DMS79 treated with DMSO at 0.1 percent for 48 hours (cell line): ENCODE measurements at regions not wholly inside any gene's neighbourhood (a gene's known extent, or its start where the extent isn't known, plus 50 kb on each side); places are given as distances from the start of the nearest gene placed in this dataset.
A peak's percentile ranks its signal among the peaks of the same experiment; 100 is the strongest.

ENCODE experiments used
- DNase-seq: peaks from one replicate; lab custom pipeline; 2025; lab: John Stamatoyannopoulos, UW

DNA sequence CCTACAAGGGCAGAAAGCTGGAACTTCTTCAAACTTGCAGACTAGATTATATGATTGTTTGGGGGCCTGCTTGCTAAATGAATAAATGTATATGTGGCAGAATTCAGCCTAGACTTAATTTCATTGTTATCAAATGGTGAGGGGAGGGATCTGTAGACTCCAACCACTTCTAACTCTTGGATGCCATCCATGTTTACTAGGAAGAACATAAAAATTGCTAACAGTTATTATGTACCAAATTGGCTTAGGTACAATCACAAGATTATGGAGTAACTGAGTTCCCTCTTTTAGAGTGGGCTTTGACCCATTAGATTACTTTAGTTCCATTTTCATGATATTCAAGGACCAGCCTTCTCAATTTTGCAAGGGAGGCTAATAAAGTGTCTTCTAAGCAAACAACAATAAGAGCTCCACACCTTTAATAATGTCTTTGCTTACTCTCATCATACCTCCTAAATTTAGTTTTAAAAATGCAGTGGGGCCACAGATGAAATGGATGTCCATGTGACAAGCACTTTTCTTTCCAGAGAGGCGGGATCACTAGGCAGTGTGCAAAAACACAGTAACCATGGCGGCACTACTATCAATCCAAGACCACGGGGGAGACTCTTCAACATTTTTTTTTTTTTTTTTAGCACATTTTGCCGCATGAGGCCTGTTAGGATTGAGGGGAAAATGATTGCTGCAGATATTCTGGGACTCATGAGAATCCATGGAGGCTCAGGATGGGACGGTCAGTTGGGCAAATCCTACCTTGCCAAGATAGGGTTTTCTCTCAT lies 217.6 kb upstream of the SPRED2 start:
- no peak for DNase-seq

DNA sequence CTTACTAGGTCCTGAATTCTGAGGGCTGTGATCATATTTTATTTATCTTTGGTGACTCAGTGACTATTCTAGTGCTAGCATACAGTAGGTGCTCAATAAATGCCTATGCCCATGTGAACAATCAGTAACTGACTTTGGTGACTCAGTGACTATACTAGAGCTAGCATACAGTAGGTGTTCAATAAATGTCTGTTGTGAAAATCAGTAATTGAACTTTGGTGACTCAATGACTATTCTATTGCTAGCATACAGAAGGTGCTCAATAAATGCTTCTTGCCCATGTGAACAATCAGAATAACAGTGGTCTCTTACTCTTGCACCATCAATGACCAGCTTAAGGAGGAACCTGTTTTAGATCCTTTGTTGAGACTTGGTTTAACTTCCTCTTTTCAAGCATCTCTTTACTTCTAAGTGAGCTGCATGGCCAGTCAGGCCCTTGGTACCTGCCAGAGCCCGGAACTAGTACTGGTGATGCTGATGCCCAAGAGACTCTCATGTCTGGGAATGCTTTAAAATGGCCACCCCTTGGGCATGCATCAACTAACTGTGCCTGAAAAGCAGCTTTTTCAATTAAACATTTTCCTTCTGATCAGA lies 214.9 kb upstream of the SPRED2 start:
- peak; percentile 7 for DNase-seq

DNA sequence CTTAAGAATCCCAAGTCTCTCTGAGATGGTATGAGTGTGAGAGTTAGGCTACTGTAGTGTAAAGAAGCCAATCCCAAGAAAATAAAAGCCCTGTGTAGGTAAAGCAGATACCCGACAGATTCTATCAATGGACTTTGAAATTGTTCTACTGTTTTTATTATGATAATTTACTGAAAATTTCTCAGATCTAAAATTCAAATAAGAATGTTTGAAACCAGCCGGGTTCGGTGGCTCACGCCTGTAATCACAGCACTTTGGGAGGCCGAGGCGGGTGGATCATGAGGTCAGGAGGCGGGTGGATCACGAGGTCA lies 208.3 kb upstream of the SPRED2 start:
- no peak for DNase-seq

DNA sequence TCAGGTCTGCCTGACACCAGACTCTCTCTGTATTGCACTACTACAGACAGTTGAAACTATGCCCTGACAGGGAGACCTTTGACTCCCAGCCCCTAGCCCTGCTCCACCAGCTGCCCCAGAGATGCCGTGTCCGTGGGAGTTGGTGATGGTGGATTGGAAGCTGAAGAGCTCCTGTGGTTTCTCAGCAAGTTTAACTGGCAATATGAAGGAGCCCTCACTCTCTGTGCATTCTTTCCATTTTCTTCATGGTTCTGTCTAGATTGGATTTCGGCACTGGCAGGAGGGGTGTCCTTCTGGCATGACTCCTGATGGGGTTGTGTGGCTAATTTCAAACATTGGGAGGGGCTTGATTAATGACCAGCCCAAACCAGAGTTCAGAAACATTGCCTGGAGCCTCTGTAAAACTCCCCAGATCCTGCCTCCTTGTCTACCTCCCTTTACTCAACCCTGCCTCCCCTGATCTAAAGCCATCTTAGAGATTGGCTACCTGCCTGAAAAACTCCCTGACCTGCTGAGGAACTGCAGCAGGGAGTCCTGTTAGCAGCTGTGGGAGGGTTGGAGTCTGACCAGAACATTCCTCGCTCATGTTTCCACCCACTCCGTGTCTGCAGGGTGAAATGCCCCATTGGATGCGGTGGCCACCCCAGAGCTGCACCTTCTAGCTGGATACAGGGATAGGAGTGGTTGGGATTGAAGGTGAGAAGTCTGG lies 206.9 kb upstream of the SPRED2 start:
- no peak for DNase-seq

DNA sequence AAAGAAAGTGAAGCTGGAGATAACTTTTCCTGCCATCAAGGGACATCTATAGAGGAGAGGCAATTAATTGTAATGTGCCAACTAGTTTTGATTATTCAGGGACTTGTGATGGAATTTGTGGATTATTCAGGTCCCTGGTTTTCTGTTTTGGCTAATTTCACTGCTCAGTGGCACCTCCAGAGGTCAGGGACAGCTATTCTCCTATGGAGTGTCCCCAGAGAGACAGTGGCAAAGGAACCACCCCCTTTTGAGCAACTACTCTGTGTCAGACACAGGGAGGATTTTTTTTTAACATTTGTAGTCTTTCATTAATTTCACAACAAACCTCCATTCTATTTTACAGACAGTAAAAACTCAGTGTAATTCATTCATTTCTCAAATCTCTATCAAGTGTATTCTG lies 206.0 kb upstream of the SPRED2 start:
- DNase-seq, result no peak

DNA sequence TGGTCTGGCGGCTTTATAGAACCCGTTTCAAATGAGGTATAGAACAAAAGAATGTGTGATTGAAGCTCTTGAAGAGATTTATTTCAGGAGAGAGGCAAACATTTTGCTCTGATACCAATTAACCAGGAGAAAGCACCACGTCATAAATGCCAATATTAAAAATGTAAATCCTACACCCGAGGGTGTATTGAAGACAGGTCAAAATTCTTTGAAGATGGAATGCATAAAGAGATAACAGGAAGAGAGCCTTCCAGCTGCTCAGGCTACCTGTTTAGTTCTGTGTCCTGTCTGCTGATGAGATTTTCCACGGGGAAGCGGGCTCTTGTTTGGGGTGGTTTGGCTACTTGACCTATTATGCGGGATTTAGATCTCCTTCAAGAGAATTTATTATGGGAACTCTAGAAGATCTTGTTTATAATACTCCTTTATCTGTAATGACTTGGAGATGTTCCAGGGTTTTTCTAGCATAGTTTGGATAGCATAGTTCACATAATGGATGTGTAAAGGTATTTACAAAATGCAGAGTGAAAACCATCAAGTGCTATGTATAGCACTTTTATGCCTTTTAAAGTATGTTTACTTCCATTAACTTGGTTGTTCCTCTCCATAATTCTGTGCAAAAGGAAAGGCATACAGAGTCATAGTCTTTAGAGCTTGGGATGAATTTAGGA lies 204.5 kb upstream of the SPRED2 start:
- DNase-seq, result no peak

DNA sequence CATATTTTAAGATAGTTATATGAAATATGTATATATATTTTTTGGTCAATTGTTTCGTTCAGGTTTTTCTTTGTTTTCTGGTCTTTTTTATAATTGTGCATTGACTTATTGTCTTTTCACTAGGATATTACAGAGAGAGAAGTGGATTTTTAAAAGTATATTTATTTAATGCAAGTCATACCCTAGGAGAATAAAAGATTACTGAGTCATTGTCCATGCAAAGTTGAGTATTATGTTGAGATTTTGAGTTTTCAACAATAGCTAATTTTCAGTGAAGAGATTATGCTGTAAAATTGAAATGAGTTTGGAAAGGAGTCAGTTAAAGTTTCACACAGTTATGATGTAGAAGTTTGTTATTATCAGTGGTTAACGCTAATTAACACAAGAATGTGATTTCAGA lies 203.6 kb upstream of the SPRED2 start:
- DNase-seq, result no peak

DNA sequence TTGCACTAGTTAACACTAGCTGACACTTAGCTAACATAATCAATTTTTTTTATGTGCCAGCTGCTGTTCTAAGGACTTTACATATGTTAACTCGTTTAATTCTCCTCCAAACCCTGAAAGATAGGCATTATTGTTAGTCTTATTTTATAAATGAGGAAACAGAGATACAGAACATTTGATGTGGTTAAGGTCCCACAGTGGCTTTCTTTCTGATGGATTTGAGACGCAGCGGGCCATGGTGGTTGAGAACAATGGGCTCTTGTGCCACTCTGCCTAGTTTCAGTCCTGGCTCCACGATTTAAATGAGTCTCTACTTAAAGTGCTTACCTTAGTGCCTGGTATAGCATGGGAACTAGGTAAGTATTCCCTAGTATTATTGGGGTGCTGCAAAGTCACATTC lies 201.9 kb upstream of the SPRED2 start:
- no peak for DNase-seq

DNA sequence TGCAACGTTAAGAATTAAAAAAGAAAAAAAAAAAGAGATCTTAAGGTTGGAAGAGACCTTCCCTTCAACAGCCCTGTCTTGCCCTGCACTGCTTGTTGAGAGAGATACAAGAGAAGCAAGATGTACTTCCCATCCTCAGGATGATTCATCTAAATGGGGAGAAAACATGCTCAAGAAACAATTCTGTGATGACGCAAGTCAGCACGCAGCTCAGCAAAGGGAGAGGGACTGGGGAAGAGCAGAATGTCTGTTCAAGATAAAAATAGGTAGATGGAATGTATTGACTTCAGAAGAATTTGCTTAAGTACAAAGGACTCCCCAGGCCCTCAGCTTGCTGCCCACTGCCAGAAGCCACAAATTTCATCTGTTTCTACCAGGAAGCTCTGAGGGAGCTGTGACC lies 198.2 kb upstream of the SPRED2 start:
- DNase-seq, result no peak

DNA sequence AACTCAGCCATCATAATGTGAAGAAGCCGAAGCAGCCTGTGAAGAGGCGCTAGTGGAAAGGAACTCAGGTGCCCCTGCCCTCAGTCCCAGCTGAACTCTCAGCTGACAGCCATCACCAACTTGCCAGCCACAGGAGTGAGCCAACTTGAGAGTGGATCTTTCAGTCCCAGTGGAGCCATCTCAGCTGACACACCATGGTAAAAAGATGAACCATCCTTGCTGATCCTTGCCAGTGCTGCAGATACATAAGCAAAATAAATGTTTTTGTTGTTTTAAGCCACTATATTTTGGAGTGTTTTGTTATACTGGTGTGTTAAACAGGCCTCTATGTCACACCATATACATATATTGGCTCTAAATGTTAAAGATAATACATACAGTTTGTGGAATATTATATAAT lies 195.8 kb upstream of the SPRED2 start:
- no peak for DNase-seq

DNA sequence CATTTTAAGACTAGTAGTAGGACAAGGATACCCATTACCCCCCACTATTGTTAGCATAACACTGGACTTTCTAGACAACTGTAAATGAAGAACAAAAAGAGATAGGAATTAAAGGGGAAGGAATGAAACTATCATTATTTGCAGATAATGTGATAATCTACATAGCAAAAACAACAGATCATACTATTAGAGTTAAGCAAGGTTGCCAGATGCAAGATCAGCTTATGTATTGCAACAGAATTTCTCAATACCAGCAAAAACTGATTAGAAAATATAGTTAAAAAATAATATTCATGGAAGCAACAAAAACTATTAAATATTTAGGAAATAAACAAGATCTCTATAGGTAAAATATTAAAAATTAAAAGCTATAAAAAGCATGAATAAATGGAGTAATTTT lies 194.4 kb upstream of the SPRED2 start:
- no peak for DNase-seq

DNA sequence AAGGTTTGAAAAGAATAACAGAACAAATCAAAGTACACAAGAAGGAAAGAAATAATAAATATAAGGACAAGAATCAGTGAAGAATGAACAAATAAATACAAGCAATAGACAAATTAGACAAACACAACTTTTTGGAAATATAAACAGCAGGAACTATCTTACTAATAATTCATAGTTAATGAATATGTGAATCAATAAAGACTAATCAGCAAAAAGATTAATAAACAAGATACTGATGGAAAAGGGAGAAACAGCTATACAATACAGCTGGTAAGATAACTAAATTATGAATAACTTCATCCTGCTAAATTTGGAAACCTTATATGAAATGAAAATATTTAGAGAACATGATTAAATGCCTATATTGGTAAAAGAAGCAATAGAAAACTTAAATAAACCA lies 193.6 kb upstream of the SPRED2 start:
- no peak for DNase-seq

DNA sequence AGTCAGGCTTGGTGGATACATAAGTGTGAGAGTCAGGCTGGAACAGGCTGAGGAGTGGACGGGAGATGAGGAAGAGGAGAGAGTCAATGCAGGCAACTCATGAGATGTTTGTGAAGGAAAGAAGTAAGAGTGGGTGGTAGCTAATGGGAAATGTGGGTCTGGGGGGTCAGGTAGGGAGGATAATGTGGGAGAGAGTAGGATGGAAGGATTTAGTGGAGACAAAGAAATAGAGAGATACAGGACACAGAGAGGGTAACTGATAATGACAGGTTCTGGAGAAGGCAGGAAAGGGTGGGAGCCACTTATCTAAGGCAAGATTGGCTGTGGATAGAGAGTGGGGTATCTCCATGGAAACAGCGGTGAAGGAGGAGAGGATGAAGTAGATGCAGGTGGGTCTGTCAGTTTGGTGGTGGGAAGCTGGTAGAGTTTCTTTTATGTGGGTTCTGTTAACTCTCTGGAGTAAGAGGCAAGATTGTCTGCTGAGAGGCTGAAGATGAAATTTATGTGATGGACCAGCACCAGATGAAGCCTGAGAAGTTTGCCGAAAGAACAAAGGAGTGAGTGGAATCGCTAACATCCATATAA lies 190.6 kb upstream of the SPRED2 start:
- DNase-seq, result no peak

DNA sequence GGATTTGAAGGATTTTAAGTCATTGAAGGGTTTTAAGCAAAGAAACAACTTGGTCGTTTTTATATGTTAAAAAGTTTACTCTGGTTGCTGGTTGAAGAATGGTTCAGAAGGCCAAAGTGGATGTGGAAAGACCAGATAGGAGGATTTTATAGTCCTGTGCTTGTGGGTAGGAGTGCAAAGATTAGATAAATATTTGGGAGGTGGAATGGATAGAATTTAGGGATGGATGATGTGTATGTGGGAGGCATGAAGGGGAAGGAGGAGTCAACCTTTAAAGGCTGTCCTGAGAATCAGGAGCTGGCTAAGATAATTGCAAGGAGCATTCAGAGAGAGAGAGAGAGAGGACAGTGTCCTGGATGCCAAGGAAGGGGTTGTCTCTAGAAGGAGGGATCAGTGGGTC lies 190.1 kb upstream of the SPRED2 start:
- no peak for DNase-seq

DNA sequence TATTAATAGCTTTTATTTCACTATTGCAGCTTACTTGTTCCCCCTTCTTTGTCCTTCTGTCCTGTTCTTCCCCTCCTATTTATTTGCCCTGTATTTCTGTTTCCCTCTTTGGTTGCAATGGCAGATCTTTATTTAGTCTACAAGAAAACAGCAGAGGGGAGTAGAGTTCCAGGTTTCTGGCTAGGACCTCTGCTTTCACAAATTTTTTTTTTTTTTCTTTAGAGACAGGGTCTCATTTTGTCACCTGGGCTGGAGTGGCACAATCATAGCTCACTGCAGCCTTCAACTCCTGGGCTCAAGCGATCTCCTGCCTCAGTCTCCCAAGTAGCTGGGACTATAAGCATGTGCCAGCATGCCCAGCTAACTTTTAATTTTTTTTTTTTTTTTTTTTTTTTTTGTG lies 188.1 kb upstream of the SPRED2 start:
- DNase-seq, result no peak

DNA sequence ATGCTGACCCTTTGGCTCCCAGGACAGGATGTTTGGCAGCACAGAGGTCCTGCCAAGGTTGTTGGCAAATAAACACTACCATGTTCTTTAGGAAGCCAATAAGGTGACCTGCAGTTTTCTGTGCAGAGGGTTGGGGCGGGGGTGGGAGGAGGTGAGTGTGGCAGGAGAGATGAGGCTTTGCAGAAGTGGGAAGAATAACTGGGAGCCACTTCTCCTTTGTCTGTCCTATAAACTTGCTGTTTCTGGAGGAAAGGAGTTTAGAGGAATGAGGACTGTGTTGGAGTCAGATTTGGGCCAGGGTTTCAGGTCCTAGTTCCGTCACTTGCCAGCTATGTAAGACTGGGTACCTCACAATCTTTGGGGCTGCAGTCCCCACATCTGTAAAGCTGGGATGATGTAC lies 187.6 kb upstream of the SPRED2 start:
- DNase-seq, result no peak

DNA sequence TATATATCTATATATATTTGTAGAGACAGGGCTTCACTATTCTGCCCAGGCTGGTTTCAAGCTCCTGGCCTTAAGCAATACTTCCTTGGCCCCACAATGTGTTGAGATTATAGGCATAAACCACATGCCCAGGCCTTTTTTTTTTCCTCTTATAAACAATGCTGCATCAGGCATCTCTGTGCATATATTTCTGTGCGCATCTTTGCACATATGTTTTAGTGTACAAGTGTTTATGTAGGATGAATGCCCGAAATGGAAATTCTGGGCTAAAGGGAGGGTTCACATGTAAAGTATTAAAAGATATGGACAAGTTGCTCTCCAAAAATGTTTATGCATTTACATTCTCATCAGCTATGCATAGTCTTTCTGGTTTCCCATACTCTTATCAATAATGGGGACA lies 183.2 kb upstream of the SPRED2 start:
- DNase-seq, result no peak

DNA sequence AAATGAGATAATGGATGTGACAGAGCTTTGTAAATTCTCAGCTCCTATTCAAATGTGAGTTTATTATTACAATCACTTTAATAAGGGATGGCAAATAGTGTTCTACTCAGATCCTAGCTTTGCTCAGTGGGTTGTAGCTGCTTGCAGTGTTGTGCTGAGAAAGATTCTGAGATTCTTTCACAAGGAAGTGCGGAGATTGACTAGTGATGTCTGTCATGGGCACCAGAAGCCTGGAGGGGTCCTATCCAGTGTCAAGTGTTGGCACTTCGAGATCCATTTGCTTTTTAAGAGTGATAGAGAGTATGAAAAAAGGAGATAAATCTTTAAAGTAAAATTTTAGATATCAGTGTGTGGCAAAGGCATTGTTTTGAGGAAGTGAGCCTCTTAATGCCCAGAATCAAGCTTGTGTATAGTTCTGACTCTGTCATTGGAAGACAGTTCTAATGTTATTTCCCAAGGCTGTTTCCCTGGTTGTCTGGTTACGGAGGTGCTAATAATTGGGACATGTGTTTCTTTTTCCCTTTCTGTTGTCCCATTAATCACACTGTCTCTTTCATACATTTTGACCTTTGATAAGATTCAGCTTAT lies 181.7 kb upstream of the SPRED2 start:
- no peak for DNase-seq

DNA sequence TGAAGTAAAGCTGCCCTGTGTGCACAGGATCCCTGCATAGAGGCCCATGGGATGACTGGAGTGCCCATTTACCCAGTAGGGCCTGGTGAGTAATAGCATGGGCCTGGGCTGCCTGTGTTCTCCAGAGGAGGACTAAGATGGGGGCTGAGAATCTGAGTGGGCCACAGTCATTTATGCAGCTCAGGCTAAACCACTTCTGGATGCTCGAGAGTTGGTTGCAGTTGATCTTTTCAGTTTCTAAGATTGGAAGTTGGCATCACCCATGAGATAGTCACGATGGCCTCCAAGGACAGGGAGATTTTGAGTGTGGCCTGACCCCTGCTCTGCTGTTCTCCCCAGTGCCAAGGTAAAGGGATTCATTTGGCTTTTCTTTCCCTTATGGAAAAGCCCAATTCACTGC lies 179.1 kb upstream of the SPRED2 start:
- DNase-seq, result no peak

DNA sequence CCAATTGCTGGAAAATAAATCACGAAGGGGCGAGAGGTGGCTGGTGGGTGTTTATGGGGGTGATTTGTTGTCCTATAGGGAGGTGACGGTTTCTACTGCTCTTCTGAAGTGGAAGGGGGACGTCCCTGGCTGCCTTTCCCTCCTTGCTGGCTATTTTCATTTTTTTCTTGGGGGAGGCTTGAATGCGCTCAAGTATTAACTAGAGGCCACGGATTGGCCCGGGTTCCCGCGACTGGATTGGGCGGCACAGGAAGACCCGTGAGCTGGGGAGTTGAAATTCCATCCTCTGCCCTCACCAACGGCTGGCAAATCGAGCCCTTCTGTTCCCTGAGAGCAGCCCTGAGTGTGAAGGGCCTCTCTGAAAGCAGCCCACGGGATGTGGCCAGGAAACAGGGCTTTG lies 176.5 kb upstream of the SPRED2 start:
- no peak for DNase-seq

DNA sequence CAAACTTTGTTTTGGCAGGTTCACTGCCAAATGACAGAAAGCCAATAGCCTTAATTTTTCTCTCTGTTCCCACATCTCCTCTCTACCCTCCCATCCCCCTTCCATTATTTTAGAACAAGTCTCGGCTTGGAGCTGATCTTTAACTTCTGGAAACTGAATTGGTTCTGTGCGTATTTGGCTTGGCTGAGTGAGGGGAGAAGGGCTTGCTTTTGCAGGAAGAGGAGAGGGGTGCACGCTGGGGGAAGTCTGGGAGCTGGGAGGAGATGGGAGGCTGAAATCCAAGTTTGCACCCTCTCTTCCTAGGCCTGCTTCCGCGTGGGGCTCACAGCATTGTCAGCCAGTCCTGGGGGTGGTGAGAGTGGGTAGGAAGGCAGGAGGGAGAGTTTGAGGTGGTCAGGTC lies 176.1 kb upstream of the SPRED2 start:
- no peak for DNase-seq

DNA sequence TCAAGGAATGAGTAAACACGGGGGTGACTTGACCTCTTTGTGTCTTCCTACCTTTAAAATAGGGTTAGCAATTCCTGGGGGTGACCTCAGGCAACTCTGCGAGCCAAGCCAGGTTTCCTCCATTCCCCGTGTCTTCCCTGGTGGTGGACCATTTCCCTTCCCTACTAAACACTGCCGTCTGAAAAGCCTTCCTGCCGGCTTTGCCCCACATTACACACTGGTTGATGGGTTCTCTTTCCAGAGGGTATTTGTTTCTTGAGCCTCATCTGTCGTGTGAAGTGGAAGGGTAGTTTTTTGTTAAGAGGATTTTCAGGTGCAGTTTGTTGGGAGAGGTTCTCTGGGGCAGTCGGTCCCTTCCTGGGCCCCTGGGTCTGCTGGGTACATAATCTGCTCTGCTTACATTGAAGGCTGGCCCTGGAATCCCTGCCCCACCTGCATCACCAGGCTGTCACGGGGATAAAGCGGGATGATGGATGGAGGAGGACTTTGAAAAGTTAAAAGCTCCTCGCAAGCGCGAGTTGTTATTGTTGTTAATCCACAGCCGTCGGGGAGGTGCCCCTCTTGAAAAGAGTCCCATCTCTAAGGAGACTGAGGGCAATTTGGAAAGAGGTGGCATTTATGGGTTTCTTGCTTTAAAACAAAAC lies 175.4 kb upstream of the SPRED2 start:
- no peak for DNase-seq
